ENCODE measurements at regions not wholly inside any gene's neighbourhood (a gene's known extent, or its start where the extent isn't known, plus 50 kb on each side); places are given as distances from the start of the nearest gene placed in this dataset.

DNA sequence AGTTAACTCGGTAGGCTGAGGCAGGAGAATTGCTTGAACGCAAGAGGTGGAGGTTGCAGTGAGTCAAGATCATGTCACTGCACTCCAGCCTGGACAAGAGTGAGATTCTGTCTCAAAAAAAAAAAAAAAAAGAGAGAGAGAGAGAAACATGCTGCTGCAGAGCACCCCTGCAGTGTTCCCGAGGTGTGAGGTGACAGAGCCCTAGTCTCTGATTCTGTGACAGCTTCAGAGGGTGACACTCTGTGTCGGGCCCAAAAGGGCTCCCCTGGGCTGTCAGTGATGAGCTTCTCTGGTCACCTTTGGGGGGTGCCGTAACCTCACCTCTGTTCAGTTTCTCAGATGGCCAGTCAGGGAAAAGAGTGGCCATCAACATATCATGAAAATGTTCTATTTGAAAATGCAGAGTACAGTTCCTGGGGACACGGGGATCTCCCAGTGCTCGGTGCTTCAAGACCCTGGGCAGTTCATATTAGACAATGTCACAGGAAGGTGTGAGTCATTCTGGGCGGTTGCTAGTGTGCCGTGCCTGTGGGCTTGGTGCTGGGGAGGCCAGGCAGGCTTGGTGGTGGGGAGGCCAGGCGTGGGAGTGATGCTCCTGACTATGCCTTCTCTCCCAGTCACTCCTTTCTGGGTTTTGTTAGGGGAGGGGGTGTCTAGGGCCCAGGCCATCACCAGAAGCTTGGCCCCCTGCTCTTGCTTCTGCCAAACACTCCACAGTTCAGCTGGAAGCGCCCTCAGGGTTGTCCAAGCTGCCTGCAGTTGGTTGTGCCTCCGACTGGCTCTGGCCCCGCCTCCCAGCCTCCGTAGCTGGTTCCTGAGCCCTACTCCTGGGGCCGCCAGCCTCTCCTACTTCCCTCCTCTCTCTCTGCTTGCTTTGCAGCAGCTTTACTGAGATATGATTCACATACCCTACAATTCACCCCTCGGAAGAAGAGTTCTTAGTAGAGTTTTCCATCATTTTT is 52.5 kb upstream of the CLDN5 start:
- peak; percentile 34; the same call in 1 of the 2 replicates for TF ChIP-seq CTCF (IDR thresholded peaks at IDR 0.05; ENCODE audit: low read depth, low read length)
- TF ChIP-seq EZH2phosphoT487 (IDR thresholded peaks at IDR 0.05; ENCODE audit: low read depth), result no peak
